ENCODE measurements at regions not wholly inside any gene's neighbourhood (a gene's known extent, or its start where the extent isn't known, plus 50 kb on each side); places are given as distances from the start of the nearest gene placed in this dataset.
A peak's percentile ranks its signal among the peaks of the same experiment; 100 is the strongest.

- no peak for DNase-seq
These were observed 290.3 kb downstream of the EMP1 start for GRCh38 chr12:13486794-13487193.

- DNase-seq = no peak
These were observed 282.2 kb downstream of the EMP1 start for GRCh38 chr12:13478650-13479181.

GRCh38 chr12:13474381-13474780 lies 277.9 kb downstream of the EMP1 start:
- no peak for DNase-seq

GRCh38 chr12:13472690-13473089 lies 276.2 kb downstream of the EMP1 start:
- no peak for DNase-seq

GRCh38 chr12:13471471-13471870 lies 274.9 kb downstream of the EMP1 start:
- no peak for DNase-seq

GRCh38 chr12:13465635-13466034 lies 269.1 kb downstream of the EMP1 start:
- no peak for DNase-seq

- DNase-seq = no peak
These were observed 266.7 kb downstream of the EMP1 start for GRCh38 chr12:13463189-13463588.

- DNase-seq = no peak
These were observed 265.9 kb downstream of the EMP1 start for GRCh38 chr12:13462450-13462849.

- no peak for DNase-seq
These were observed 259.2 kb downstream of the EMP1 start for GRCh38 chr12:13455778-13456144.

GRCh38 chr12:13454991-13455777 lies 258.7 kb downstream of the EMP1 start:
- peak; percentile 87 for DNase-seq

- peak; percentile 68 for DNase-seq
These were observed 256.5 kb downstream of the EMP1 start for GRCh38 chr12:13452955-13453570.

- DNase-seq = no peak
These were observed 255.2 kb downstream of the EMP1 start for GRCh38 chr12:13451776-13452175.

- no peak for DNase-seq
These were observed 253.9 kb downstream of the EMP1 start for GRCh38 chr12:13450231-13451080.

- no peak for DNase-seq
These were observed 247.6 kb downstream of the EMP1 start for GRCh38 chr12:13444076-13444475.

- no peak for DNase-seq
These were observed 247.0 kb downstream of the EMP1 start for GRCh38 chr12:13443498-13443897.

- no peak for DNase-seq
These were observed 246.5 kb downstream of the EMP1 start for GRCh38 chr12:13443028-13443427.

GRCh38 chr12:13442457-13442856 lies 245.9 kb downstream of the EMP1 start:
- no peak for DNase-seq

- no peak for DNase-seq
These were observed 244.3 kb downstream of the EMP1 start for GRCh38 chr12:13440844-13441243.

- DNase-seq = no peak
These were observed 241.0 kb downstream of the EMP1 start for GRCh38 chr12:13437541-13437940.

GRCh38 chr12:13436696-13437391 lies 240.3 kb downstream of the EMP1 start:
- DNase-seq = no peak

GRCh38 chr12:13436182-13436581 lies 239.7 kb downstream of the EMP1 start:
- DNase-seq = no peak

GRCh38 chr12:13435235-13435933 lies 238.9 kb downstream of the EMP1 start:
- no peak for DNase-seq
